ENCODE measurements at regions not wholly inside any gene's neighbourhood (a gene's known extent, or its start where the extent isn't known, plus 50 kb on each side); places are given as distances from the start of the nearest gene placed in this dataset.
A peak's percentile ranks its signal among the peaks of the same experiment; 100 is the strongest.

DNA sequence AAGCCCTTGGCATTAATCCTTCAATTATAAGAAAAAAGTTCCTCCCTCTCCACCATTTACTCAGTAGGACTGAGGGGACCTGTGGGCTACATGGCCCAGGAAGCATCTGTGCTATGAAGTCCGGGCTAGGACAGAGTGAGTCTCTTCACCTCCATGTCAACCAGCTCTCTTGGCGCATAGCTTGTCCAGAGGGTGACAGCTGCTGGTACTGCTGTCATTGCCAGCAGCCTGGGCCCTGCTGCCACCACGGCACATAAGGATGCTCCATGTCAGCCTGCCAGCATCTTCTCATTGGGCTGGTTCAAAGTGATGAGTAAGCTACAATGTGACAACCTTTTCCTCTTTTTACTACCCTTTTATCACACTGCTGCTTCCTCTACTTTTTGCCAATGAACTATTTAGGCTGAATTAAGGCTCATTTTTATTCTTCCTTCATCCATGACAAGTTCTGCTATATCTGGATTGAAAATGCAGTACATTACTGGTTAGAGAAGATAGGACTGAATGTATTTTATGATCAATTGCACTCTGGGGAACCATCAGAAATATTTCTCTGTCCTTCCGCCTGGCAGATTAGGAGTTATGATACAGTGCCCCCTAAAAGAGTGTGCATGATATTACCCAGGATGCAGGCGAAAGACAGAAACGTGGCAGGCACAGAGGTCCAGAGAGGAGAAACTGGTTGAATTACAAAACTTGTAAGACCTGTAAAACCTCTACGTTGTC, 258.9 kb upstream of the TNP1 start:
- no peak overlapping the region for H3K4me3 ChIP-seq
- no peaks in the 10 kb centered on the region for H3K36me3 ChIP-seq
- no peaks in the 10 kb centered on the region for H3K27me3 ChIP-seq
- H3K4me1 ChIP-seq: no peaks in the 10 kb centered on the region
- TF ChIP-seq, protein P1, sequence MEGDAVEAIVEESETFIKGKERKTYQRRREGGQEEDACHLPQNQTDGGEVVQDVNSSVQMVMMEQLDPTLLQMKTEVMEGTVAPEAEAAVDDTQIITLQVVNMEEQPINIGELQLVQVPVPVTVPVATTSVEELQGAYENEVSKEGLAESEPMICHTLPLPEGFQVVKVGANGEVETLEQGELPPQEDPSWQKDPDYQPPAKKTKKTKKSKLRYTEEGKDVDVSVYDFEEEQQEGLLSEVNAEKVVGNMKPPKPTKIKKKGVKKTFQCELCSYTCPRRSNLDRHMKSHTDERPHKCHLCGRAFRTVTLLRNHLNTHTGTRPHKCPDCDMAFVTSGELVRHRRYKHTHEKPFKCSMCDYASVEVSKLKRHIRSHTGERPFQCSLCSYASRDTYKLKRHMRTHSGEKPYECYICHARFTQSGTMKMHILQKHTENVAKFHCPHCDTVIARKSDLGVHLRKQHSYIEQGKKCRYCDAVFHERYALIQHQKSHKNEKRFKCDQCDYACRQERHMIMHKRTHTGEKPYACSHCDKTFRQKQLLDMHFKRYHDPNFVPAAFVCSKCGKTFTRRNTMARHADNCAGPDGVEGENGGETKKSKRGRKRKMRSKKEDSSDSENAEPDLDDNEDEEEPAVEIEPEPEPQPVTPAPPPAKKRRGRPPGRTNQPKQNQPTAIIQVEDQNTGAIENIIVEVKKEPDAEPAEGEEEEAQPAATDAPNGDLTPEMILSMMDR (IDR thresholded peaks at IDR 0.05): no peak
- no peak for TF ChIP-seq POLR2A (IDR thresholded peaks at IDR 0.05)
- TF ChIP-seq EP300 (IDR thresholded peaks at IDR 0.05): no peak
- TF ChIP-seq POLR2AphosphoS5 (IDR thresholded peaks at IDR 0.05): no peak
- no peak overlapping the region for H3K27ac ChIP-seq
- WGBS, 2 donors: 77 to 86% methylated on average over 7 of the region's 7 CpGs
- no peak for ATAC-seq (ENCODE audit: low FRiP score in 2 of 2)
- no peaks in the 10 kb centered on the region for H3K9me3 ChIP-seq
- DNase-seq: peak in 1 of 2 donors; percentile 19

DNA sequence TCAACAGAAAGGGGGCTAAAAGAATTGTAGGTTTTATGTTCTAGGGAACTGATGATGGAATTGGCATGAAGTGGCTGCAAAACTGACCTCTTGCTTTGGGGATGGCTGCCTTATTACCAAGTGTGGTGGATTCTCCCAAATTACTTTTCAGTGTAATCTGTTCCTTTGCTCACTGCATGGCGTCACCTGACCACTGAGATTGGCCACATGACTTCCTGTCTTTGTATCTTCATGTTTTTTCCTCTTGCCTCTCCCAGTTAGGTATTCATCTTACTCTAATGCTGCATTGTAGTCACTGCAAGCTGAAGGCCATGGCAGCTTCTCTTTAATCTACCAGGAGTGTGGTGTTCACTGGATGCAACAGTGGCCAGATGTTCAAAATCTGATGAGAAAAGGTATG, 257.7 kb upstream of the TNP1 start:
- H3K9me3 ChIP-seq: no peaks in the 10 kb centered on the region
- H3K4me1 ChIP-seq: no peaks in the 10 kb centered on the region
- H3K27me3 ChIP-seq: no peaks in the 10 kb centered on the region
- no peak overlapping the region for H3K4me3 ChIP-seq
- DNase-seq (no peak), ATAC-seq (ENCODE audit: low FRiP score in 2 of 2) (no peak)
- TF ChIP-seq POLR2AphosphoS5 (IDR thresholded peaks at IDR 0.05) (no peak), EP300 (IDR thresholded peaks at IDR 0.05) (no peak), POLR2A (IDR thresholded peaks at IDR 0.05) (no peak)
- TF ChIP-seq, protein P1 (IDR thresholded peaks at IDR 0.05): no peak
- WGBS, 2 donors: 75 to 79% methylated on average over 1 of the region's 1 CpG
- no peaks in the 10 kb centered on the region for H3K36me3 ChIP-seq
- no peak overlapping the region for H3K27ac ChIP-seq

DNA sequence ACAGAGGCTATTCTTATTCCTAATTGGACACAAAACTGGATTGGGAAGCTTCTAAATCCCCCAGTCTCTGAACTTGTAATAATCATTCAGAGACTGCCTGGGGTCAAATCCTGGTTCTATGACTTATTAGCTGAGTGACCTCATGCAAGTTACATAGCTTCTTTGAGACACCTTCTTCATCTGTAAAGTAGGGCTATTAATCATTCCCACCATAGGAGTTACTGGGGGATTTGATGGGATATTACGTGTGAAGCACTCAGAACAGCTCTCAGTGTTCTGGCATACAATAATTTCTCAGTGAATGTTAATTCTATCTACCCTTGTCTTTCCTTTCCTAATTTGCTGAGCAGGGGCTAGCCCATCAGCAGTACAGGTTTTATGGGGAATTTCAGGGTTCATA, 256.7 kb upstream of the TNP1 start:
- H3K36me3 ChIP-seq: no peaks in the 10 kb centered on the region
- H3K27me3 ChIP-seq: no peaks in the 10 kb centered on the region
- no peak overlapping the region for H3K4me3 ChIP-seq
- H3K9me3 ChIP-seq: no peaks in the 10 kb centered on the region
- no peak overlapping the region for H3K27ac ChIP-seq
- TF ChIP-seq POLR2AphosphoS5 (IDR thresholded peaks at IDR 0.05): no peak
- TF ChIP-seq POLR2A (IDR thresholded peaks at IDR 0.05): no peak
- no peak for TF ChIP-seq EP300 (IDR thresholded peaks at IDR 0.05)
- TF ChIP-seq, protein P1 (IDR thresholded peaks at IDR 0.05): no peak
- ATAC-seq (ENCODE audit: low FRiP score in 2 of 2): no peak
- DNase-seq: no peak
- H3K4me1 ChIP-seq: no peaks in the 10 kb centered on the region
- 82 to 92% methylated on average over 1 of the region's 1 CpG for WGBS, 2 donors

DNA sequence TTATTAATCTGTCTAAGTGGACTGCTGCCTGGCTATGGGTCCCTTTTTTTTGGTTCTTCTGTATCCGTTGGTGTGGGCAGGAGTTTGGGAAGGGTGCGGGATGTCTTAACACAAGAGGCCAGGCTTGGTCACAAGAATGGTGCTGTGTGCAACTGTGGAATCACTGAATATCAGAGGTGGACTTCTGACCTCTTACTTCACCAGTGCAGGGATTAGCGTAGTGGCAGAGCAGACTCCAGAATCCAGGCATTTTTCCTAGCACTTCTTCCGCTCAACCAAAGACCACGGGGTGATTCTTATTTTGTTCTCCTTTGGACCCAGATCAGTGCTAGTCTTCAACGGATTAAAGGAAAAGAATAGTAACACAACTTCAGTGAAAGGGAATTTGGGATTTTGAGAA, 254.3 kb upstream of the TNP1 start:
- ATAC-seq (ENCODE audit: low FRiP score in 2 of 2) (no peak), DNase-seq (no peak)
- H3K36me3 ChIP-seq: no peaks in the 10 kb centered on the region
- no peaks in the 10 kb centered on the region for H3K4me1 ChIP-seq
- WGBS, 2 donors: 90 to 91% methylated on average over 6 of the region's 6 CpGs
- no peak overlapping the region for H3K4me3 ChIP-seq
- H3K27ac ChIP-seq: no peak overlapping the region
- H3K27me3 ChIP-seq: no peaks in the 10 kb centered on the region
- TF ChIP-seq POLR2AphosphoS5 (IDR thresholded peaks at IDR 0.05) (no peak), POLR2A (IDR thresholded peaks at IDR 0.05) (no peak), EP300 (IDR thresholded peaks at IDR 0.05) (no peak)
- TF ChIP-seq, protein P1 (IDR thresholded peaks at IDR 0.05): no peak
- H3K9me3 ChIP-seq: no peaks in the 10 kb centered on the region

DNA sequence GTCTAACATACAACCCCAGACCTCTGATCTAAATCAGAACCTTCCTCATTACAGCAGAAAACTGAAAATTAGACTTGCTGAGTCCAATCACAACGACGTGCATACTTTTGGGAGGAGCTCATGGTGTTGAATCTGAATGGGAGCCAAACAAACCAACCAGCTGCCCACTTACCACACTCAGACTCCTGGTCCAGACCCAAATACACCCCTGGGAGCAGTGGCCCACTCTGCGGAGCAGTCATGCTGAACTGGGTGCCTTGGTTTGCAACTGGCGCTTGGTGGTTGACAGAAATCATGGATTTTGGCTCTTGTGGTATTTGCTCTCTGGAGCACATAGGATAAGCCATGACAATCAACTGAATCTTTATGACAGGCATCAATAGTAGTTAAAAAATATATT, 253.6 kb upstream of the TNP1 start:
- H3K4me3 ChIP-seq: no peak overlapping the region
- no peaks in the 10 kb centered on the region for H3K4me1 ChIP-seq
- 88 to 97% methylated on average over 2 to 4 of the region's 4 CpGs for WGBS, 2 donors
- no peaks in the 10 kb centered on the region for H3K27me3 ChIP-seq
- ATAC-seq (ENCODE audit: low FRiP score in 2 of 2): no peak
- TF ChIP-seq, protein P1 (IDR thresholded peaks at IDR 0.05): no peak
- TF ChIP-seq POLR2A (IDR thresholded peaks at IDR 0.05) (no peak), EP300 (IDR thresholded peaks at IDR 0.05) (no peak), POLR2AphosphoS5 (IDR thresholded peaks at IDR 0.05) (no peak)
- no peaks in the 10 kb centered on the region for H3K9me3 ChIP-seq
- no peak overlapping the region for H3K27ac ChIP-seq
- no peak for DNase-seq
- H3K36me3 ChIP-seq: no peaks in the 10 kb centered on the region
